ENCODE measurements at regions not wholly inside any gene's neighbourhood (a gene's known extent, or its start where the extent isn't known, plus 50 kb on each side); places are given as distances from the start of the nearest gene placed in this dataset.

- TF ChIP-seq EZH2 (IDR thresholded peaks at IDR 0.05; ENCODE audit: insufficient read depth, low read length) (no peak), CTCF (IDR thresholded peaks at IDR 0.05; ENCODE audit: insufficient read depth, low read depth, low read length) (no peak)
Measured at GRCh38 chr4:170716868-170717267, 627.1 kb upstream of the AADAT start.

Data from astrocyte (in vitro differentiated cells and primary cell).